ENCODE measurements at regions not wholly inside any gene's neighbourhood (a gene's known extent, or its start where the extent isn't known, plus 50 kb on each side); places are given as distances from the start of the nearest gene placed in this dataset.

DNA sequence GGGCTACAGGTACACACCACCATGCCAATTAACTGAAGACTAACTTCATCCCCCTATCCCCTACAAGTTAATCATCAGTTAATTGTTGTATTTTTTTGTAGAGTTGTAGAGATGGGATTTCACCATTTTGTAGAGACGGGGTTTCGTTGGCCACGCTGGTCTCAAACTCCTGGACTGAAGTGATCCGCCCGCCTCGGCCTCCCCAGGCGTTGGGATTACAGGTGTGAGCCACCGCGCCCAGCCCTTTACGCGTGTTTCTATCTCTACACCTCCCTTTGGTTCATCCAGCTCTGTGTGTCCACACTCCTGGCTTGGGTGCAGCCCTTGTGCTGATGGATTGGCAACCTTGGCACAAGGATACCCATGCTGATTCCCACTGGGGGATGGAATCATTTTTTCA lies 258.8 kb downstream of the FAM43A start:
- DNase-seq (no peak), ATAC-seq (no peak)
- WGBS, 2 donors, result 93 to 99% methylated on average over 11 of the region's 11 CpGs
- H3K27ac ChIP-seq, result no peak overlapping the region
- peaks cover 0 to 36% (median 0%) of the 10 kb centered on the region in 9 donors for H3K4me1 ChIP-seq
- H3K4me3 ChIP-seq, result no peak overlapping the region
- peaks cover 0 to 16% (median 7%) of the 10 kb centered on the region in 11 donors for H3K9me3 ChIP-seq
- intact Hi-C loops (cut with DNase I), result no loop called here
- no peak for TF ChIP-seq CTCF (IDR thresholded peaks at IDR 0.05)
- H3K27me3 ChIP-seq, result no peaks in the 10 kb centered on the region
- no peaks in the 10 kb centered on the region for H3K36me3 ChIP-seq

DNA sequence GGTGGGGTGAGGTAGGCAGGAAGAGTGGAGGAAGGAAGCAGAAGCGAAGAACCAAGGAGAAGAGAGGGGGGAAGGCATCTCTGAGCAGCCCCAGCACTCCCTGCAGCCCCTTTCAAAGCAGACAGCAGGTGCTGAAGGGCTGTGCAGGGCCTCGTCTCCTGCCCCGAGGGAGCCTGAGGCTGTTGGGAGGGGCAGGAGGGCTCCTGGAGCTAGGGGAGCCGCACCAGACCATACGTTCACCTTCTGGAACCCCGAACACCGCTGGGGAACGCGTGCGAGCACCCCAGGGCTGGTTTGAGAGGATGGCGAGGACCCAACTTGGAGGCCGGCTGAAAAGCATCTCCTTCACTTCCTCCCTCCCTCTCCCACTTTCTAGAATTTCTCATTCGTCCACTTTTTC lies 259.8 kb downstream of the FAM43A start:
- no peak for DNase-seq
- 83 to 85% methylated on average over 13 of the region's 13 CpGs for WGBS, 2 donors
- H3K27me3 ChIP-seq, result no peaks in the 10 kb centered on the region
- TF ChIP-seq CTCF (IDR thresholded peaks at IDR 0.05), result no peak
- no peak overlapping the region for H3K27ac ChIP-seq
- peaks cover 0 to 26% (median 0%) of the 10 kb centered on the region in 9 donors for H3K4me1 ChIP-seq
- intact Hi-C loops (cut with DNase I), result no loop called here
- H3K4me3 ChIP-seq, result no peak overlapping the region
- H3K9me3 ChIP-seq, result peaks cover 0 to 18% (median 7%) of the 10 kb centered on the region in 11 donors
- H3K36me3 ChIP-seq, result no peaks in the 10 kb centered on the region
- ATAC-seq, result no peak

GRCh38 chr3:194946091-194946490 lies 260.4 kb downstream of the FAM43A start:
- no peak overlapping the region for H3K27ac ChIP-seq
- H3K4me3 ChIP-seq, result no peak overlapping the region
- DNase-seq, result no peak
- H3K36me3 ChIP-seq, result no peaks in the 10 kb centered on the region
- ATAC-seq, result no peak
- intact Hi-C loops (cut with DNase I), result no loop called here
- no peak for TF ChIP-seq CTCF (IDR thresholded peaks at IDR 0.05)
- peaks cover 0 to 18% (median 7%) of the 10 kb centered on the region in 11 donors for H3K9me3 ChIP-seq
- WGBS, 2 donors, result 84 to 87% methylated on average over 9 of the region's 9 CpGs
- H3K4me1 ChIP-seq, result peaks cover 0 to 22% (median under 1%) of the 10 kb centered on the region in 9 donors
- H3K27me3 ChIP-seq, result no peaks in the 10 kb centered on the region

DNA sequence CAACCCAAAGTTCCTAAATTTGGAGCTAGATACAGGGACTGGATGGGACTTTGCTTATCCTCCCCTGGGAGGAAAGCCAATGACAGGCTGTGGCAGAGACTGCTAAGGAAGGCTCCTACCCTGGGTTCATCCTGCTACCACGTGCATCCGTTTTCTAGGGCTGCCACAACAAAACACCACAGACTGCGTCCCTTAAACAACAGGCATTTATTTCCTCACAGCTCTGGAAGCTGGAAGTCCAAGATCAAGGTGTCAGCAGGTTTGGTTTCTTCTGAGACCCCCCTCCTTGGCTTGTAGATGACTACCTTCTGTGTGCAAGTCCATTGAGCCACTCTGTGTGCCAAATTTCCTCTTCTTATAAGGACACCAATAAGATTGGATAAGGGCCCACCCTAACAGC lies 263.9 kb downstream of the FAM43A start:
- Histone ChIP-seq H3K9me3 (peaks cover 0 to 18% (median 7%) of the 10 kb centered on the region in 11 donors), H3K4me3 (no peak overlapping the region), H3K27me3 (no peaks in the 10 kb centered on the region), H3K36me3 (no peaks in the 10 kb centered on the region), H3K4me1 (peaks cover 7 to 39% (median 24%) of the 10 kb centered on the region in 9 donors), H3K27ac (no peak overlapping the region)
- DNase-seq (no peak), ATAC-seq (no peak)
- WGBS, 2 donors, result 65 to 96% methylated on average over 3 of the region's 3 CpGs
- intact Hi-C loops (cut with DNase I), result no loop called here
- no peak for TF ChIP-seq CTCF (IDR thresholded peaks at IDR 0.05)

Data from heart right ventricle (tissue), 16 donors.